Stimulated activated CD4-positive, alpha-beta T cell treated with anti-CD3 and anti-CD28 coated beads, Interleukin-1b, Interleukin-23, amount 100 ng/mL, for 4 hours (primary cell): ENCODE measurements at regions not wholly inside any gene's neighbourhood (a gene's known extent, or its start where the extent isn't known, plus 50 kb on each side); places are given as distances from the start of the nearest gene placed in this dataset.

Experiments used
- DNase-seq, 2 donors: peaks; one replicate each; pipeline ENCODE4 v3.0.0-alpha.2; 2020; ENCODE audit warnings: low read depth in 2 of 2

GRCh38 chr17:83144421-83145357 is 65.3 kb downstream of the METRNL start:
- DNase-seq, result no peak

GRCh38 chr17:83145358-83145738 is 65.9 kb downstream of the METRNL start:
- DNase-seq, result no peak

DNA sequence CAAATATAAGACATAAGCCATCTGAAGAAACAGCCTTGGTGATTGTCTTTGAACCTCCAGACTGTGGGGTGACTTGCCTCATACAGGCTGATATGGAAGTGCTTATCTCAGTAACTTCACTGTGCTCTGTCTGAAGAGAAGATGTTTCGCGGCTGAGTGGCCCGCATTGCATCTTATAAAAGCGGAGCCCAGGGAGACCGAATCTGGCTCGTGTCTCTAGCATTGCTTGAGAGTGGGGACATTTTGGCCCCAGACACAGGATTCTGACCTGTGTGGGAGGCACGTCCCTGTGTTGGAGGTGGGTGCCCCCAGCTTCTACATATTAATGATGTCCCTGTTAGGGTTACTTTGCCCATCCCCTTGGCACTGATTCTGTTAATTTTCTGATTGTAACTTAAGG is 66.4 kb downstream of the METRNL start:
- DNase-seq, result no peak

- DNase-seq, result no peak
Observed at GRCh38 chr17:83146347-83146746, 66.9 kb downstream of the METRNL start.

DNA sequence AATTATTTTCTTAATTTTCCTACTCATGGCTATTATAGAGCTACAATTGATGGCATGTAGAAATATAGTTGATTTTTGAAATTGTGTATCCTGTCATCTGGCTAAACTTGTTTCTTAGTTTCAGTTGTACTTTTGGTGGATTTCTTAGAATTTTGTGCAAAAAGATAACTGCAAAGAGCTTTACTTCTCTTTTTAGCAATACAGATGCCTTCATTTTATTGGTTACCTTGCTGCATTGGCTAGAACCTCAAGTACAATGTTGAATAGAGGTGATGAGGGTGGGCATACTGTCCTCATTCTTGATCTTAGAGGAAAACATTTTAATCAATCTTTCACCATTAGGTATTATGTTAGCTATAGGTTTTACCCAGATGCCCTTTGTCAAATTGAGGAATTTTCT is 67.9 kb downstream of the METRNL start:
- DNase-seq, result no peak

DNA sequence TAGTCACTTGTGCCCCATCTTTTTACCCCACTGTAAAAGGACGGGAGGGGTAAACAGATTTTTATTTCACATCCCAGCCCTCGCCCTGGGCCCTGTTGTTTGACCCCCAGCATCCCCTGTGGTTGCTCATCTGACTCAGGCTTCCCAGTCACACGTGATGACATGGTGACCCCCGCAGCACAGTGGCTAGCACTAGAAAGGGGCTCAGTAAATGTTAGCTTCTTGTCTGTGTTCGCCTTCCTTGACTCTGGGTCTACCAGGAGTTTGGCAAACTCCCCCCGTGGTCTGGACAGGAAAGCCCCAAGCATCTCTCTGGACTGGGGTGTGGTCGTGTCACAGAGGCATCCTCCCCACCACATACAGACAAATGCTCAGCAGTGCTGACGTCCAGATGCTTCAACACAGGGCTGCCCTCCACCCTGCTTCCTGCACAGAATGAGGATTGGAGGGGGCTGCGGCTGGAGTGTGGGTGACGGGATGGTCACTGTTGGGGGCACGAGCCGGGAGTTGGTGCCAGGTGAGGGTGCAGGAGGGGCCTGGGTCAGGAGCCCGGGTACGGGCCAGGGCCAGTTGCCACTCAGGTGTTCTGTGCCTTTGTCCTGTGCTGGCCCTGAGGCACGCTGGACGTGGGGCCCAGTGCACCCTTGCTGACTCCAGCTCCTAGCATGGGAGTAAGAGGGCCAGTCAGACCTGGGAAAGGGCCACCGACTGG is 69.1 kb downstream of the METRNL start:
- no peak for DNase-seq

GRCh38 chr17:83149029-83149725 is 69.8 kb downstream of the METRNL start:
- no peak for DNase-seq

- no peak for DNase-seq
Observed at GRCh38 chr17:83149761-83150251, 70.4 kb downstream of the METRNL start.

GRCh38 chr17:83150369-83151055 is 71.1 kb downstream of the METRNL start:
- no peak for DNase-seq

GRCh38 chr17:83151056-83151441 is 71.6 kb downstream of the METRNL start:
- no peak for DNase-seq

GRCh38 chr17:83151442-83152226 is 72.2 kb downstream of the METRNL start:
- DNase-seq, result no peak

DNA sequence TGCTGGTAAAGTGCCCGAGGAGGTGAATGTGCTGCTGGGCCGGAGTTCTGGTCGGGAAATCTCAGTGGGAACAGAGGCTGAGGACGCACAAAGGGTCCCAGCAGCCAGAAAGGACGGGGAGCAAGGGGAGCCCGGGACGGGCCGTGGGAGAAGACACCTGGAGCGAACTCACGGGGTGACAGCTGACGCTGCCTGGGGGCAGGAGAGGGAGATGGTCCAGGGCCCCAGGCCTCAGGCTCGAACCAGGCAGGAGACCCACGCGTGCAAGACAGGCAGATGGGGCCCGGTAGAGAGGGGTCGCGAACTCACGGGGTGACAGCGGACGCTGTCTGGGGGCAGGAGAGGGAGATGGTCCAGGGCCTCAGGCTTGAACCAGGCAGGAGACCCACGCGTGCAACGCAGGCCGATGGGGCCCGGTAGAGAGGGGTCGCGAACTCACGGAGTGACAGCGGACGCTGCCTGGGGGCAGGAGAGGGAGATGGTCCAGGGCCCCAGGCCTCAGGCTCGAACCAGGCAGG is 72.9 kb downstream of the METRNL start:
- no peak for DNase-seq

- DNase-seq, result no peak
Observed at GRCh38 chr17:83152745-83153611, 73.6 kb downstream of the METRNL start.

- DNase-seq, result no peak
Observed at GRCh38 chr17:83153681-83154310, 74.4 kb downstream of the METRNL start.

DNA sequence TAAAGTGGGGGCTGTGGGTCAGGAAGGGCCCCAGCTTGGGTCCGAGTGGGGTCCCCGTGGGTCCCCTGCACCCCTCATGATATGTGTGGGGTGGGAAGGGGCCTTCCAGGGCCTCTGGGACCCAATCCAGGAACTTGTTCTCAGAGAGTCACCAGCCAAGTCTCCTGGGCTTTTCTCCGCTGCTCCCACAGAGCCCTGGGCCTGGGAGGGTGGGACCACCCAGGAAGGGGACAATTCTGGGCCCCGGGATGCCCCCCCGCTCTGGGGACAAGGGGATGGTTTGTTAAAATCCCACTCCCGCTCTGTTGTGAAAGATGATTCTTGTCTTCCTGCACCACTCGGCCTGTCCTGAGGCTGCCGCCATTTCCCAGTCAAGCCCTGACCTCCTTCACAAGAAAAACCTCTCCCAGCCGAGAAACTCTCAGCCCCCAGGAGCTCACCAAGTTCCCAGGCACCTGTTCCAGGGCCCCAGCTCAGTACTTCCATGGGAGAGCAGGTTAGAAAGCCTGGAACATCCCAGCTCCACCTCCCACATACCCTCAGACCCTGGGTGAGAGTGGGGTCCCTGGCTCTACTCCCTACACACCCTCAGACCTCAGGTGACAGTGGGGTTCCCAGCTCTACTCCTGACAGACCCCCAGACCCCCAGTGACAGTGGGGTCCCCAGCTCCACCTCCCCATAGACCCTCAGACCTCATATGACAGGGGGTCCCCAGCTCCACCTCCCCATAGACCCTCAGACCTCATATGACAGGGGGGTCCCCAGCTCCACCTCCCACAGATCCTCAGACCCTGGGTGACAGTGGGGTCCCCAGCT is 75.1 kb downstream of the METRNL start:
- DNase-seq, result no peak

DNA sequence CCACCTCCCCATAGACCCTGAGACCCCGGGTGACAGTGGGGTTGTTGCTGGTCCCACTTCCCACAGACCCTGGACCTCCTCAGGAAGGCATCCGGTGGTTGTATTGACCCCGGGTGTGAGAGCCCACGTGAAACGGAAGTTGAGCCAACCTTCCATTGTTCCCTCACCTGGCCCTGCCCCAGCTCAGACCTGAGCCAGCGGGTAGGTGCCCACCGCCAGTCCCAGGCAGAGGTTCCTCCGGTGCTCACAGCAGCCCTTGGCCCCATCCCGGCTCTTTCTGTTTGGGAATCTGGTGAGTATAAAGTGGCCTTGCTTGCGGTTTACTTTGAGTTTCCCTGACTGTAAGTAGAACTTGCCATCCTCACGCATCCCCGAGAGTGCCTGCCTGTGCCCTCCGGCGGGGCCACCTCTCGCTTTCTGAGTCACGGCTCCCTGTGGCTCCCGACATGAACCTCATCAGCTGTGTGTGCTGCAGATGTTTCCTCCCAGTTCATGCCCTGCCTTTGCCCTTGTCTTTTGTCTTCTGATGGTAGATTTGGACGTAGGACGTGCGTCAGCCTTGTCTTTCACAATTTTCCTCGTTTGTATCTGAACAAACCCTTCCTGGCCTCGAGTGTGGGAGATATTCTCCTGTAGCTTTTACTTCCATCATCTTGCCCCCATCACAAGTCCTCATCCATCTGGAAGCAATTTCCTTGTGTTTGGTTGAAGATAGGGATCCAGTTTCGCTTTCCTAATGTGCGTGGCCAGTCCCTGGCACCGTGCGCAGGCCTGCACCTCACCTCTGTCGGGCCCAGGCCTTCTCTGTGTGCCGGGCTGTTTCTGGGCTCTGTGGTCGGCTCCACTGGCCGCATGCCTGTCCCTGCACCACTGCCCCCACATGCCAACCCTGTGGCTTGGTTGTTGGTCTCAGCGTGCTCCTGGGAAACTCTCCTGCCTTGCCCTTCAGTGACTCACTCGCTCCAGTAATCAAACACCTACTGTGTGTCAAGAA is 76.0 kb downstream of the METRNL start:
- no peak for DNase-seq

GRCh38 chr17:83156408-83156807 is 77.0 kb downstream of the METRNL start:
- DNase-seq, result no peak
